Gastroesophageal sphincter (tissue), 3 donors: ENCODE measurements at regions not wholly inside any gene's neighbourhood (a gene's known extent, or its start where the extent isn't known, plus 50 kb on each side); places are given as distances from the start of the nearest gene placed in this dataset.

ENCODE experiments used
- CTCF ChIP-seq, 4 experiments: fragments of 200-600 bp in 2 of 4; fragments of 450-650 bp in 2 of 4; sonication (generic) in 1 of 4; IDR thresholded peaks; one replicate each; pipeline ENCODE4 v1.5.1; 2017 to 2019; ENCODE audit warnings: antibody characterized with exemption in 4 of 4, mild to moderate bottlenecking in 2 of 4, moderate library complexity in 2 of 4
- EP300 ChIP-seq: sonication (generic); formaldehyde crosslinking; IDR thresholded peaks from one replicate; pipeline ENCODE4 v1.6.1; 2017; ENCODE audit warnings: antibody characterized with exemption, mild to moderate bottlenecking
- POLR2AphosphoS5 ChIP-seq: sonication (generic); formaldehyde crosslinking; IDR thresholded peaks from one replicate; pipeline ENCODE4 v1.6.1; 2017; ENCODE audit warnings: antibody characterized with exemption

GRCh38 chr10:128854204-128854603 lies 612.8 kb upstream of the MGMT start:
- TF ChIP-seq CTCF (IDR thresholded peaks at IDR 0.05) (no peak), EP300 (no peak), POLR2AphosphoS5 (no peak)
